GM12875 (cell line): ENCODE measurements at regions not wholly inside any gene's neighbourhood (a gene's known extent, or its start where the extent isn't known, plus 50 kb on each side); places are given as distances from the start of the nearest gene placed in this dataset.

Source experiments
- H3K4me3 ChIP-seq: one replicate; pipeline ENCODE4 v1.5.1; 2011; ENCODE audit warnings: low read depth, low read length, control low read depth
- TF ChIP-seq, protein P1 (sequence below): IDR thresholded peaks from 2 replicates; pipeline ENCODE4 v1.5.1; 2011; ENCODE audit warnings: low read depth, mild to moderate bottlenecking, control low read depth, inconsistent platforms, low read length, moderate library complexity, borderline replicate concordance; ENCODE audit not compliant: insufficient read depth

DNA sequence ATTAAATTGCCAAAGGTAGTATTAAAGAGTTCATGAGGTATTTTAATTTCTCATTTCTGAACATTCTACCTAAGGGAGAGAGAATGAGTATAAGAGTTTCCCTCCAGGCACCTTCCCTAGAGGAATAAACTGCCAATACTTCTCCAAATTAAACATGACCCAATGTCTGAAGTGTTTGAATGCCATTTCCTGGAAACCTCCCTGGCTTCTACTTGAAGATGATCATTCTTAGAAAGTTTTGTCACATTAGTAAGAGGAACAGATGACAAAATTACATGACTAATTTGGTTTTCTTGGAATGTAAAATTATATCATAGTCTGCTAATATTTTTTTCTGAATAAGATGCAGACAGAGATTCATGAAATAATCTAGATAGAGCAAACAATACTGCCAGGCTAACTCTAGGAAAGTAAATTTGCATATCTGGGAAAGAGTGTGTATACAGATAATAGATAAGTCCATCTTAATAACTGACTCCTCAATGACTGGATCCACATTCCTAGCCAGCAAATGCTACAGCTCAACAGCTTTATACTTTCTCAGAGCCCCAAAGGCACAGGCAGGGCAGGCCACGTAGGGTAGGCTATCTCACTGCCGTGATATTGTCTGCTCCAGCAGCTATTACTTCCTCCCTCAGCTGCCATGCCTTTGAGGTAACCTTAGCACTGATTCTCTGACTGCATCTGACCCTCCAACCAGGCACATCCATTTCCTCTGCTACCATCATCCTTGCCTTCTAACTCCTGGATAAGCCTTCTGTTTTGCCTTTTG lies 630.8 kb upstream of the PIK3C3 start:
- TF ChIP-seq, protein P1, sequence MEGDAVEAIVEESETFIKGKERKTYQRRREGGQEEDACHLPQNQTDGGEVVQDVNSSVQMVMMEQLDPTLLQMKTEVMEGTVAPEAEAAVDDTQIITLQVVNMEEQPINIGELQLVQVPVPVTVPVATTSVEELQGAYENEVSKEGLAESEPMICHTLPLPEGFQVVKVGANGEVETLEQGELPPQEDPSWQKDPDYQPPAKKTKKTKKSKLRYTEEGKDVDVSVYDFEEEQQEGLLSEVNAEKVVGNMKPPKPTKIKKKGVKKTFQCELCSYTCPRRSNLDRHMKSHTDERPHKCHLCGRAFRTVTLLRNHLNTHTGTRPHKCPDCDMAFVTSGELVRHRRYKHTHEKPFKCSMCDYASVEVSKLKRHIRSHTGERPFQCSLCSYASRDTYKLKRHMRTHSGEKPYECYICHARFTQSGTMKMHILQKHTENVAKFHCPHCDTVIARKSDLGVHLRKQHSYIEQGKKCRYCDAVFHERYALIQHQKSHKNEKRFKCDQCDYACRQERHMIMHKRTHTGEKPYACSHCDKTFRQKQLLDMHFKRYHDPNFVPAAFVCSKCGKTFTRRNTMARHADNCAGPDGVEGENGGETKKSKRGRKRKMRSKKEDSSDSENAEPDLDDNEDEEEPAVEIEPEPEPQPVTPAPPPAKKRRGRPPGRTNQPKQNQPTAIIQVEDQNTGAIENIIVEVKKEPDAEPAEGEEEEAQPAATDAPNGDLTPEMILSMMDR = no peak
- no peak overlapping the region for H3K4me3 ChIP-seq

DNA sequence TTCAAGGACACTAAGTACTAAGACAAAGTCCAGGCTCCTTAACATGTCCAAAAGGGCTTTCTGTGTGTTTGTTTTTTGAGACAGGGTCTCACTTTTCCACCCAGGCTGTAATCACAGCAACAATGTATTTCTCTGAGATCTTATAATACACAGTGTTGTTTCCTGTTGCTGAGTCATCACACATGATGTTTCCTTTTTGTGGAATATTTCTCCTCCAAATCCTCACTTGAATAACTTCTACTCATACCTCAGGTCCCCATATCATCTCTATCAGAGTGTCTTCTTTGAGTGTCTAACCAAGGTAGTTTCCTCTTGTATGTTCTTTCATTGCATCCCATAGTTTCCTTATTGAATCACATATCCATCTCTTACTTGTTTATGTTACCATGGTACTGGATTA lies 632.0 kb upstream of the PIK3C3 start:
- no peak overlapping the region for H3K4me3 ChIP-seq
- TF ChIP-seq, protein P1 = no peak

DNA sequence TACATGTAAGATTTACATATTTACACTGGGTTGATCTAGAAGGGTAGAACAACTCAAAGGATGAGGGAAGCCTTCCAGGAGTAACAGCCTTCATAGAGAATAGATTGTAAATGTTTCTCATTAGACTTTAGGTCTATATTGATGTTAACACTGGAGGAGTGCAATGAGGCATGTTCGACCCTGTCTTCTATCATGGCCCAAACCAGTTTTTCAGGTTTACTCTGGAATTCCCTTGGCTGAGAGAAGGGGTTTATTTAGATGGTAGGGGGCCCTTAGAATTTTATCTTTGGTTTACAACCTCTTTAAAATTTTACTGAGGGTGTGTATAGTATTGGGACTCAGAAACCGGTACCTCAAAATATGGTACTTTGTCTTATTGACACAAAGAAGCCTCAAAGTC lies 634.9 kb upstream of the PIK3C3 start:
- H3K4me3 ChIP-seq = no peak overlapping the region
- TF ChIP-seq, protein P1 = no peak

DNA sequence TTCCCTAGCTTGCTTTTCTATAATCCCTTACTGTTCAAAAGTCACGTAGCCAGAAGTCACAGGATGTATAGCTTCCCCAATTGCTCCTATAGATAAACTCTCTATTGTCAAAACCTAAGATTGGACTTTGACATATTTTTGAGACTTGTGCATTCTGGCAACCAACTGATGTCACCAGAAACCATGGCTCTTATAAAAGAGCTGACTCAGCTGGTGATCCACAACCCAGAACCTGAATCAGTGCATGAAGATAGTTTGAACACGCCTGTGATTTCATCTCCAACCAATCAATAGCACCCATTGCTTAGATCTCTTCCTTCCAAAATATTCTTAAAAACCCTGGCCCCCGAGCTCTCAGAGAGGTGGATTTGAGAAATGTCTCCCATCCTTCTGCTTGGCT lies 639.9 kb upstream of the PIK3C3 start:
- no peak overlapping the region for H3K4me3 ChIP-seq
- TF ChIP-seq, protein P1 = no peak

DNA sequence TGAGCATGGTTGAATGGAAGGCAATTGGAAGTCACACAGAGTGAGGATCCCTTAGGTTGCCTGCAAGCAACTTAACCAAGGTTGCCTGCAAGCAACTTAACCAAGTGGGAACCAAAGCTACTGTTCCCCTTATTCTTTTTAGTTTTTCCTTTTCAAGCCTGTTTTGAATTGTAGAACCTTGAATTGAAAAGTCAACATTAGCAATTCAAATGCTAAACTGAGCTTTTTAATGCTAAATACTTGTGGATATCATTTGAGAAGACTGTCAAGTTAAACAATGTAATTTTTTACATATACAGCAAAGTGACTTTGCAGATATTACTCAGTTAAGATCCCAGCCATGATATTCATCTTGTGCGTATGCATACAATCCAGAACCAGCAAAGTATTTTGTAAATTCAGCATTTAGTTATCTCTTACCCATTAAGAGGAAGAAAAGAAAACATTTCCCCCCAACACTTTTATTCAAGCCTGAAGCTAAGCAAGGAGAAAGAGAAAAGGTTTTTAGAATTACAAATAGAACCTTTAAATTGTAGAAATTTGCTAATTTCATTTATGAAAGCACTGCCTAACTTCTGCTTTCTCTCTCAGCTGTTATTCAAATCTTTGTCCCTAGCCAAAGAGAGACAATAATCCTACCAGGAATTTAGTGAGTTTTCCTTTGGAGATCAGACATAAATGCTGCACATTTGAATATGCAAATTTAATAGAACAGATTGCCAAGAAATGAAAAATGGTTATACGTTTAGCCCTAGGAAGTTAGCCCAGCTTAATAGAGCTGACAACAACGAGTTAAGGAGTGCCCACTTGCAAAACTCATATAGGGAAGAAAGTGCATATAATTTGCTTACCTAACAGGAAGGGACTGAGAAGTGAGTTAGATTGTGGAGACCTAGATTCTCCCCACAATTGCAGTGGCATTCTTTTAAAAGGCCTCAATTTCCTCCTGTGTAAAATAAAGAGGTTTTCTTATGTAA lies 643.2 kb upstream of the PIK3C3 start:
- TF ChIP-seq, protein P1 = no peak

DNA sequence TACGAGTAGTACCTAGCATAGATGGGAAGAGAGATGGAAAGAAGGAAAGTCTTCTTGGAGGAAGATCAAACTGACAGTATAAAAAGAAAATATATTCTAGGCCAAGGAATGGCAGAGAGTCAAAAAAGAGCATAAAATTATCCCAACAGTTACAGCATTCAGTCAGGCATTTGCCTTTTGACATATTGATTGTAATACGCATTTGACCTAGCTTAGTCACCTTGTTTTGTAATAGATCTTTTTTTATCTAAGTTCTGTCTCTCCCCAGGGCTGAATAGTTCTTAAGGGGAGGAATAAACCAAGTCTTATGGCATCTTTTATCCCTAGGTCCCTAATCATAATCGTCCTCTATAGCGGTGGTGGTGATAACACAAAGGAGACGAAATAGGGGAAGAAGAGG lies 657.3 kb upstream of the PIK3C3 start:
- no peak overlapping the region for H3K4me3 ChIP-seq
- TF ChIP-seq, protein P1 = no peak

More for the DNA sequence above, 643.2 kb upstream of the PIK3C3 start:
- no peak overlapping the region for H3K4me3 ChIP-seq
